Uterus (tissue), 2 donors: ENCODE measurements at regions not wholly inside any gene's neighbourhood (a gene's known extent, or its start where the extent isn't known, plus 50 kb on each side); places are given as distances from the start of the nearest gene placed in this dataset.

Experiments used
- CTCF ChIP-seq, 4 experiments: fragments of 200-600 bp in 2 of 4; fragments of 450-650 bp in 2 of 4; sonication (generic) in 2 of 4; IDR thresholded peaks; one replicate each; pipeline ENCODE4 v1.5.1; 2016 to 2019; ENCODE audit warnings: antibody characterized with exemption in 4 of 4, mild to moderate bottlenecking in 2 of 4, moderate library complexity in 1 of 4
- POLR2A ChIP-seq, 2 donors: fragments of 450-650 bp; IDR thresholded peaks; one replicate each; pipeline ENCODE4 v1.6.1; 2016; ENCODE audit warnings: antibody characterized with exemption in 2 of 2, mild to moderate bottlenecking in 1 of 2, moderate library complexity in 1 of 2

DNA sequence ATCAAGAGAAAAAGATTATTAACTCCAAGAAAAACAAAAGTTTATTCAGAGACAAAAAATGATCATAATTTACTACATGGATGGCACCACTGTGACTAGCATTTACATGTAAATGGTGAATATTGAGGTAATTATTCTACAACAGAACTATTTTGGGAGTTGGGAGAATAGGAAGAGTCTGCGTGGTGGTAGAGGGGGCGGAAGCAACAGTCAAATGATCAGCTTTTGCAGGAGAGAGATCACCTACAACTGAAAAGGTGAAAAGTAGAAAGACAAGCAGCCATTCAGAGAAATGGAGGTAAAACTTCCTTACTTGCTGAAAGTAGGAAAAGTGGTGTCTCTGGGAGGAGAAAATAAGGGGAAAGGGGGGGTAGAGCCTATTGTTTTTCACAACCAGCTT lies 62.8 kb upstream of the SACS start:
- TF ChIP-seq CTCF (IDR thresholded peaks at IDR 0.05) = no peak
- TF ChIP-seq POLR2A (IDR thresholded peaks at IDR 0.05) = no peak
